ENCODE measurements at regions not wholly inside any gene's neighbourhood (a gene's known extent, or its start where the extent isn't known, plus 50 kb on each side); places are given as distances from the start of the nearest gene placed in this dataset.

DNA sequence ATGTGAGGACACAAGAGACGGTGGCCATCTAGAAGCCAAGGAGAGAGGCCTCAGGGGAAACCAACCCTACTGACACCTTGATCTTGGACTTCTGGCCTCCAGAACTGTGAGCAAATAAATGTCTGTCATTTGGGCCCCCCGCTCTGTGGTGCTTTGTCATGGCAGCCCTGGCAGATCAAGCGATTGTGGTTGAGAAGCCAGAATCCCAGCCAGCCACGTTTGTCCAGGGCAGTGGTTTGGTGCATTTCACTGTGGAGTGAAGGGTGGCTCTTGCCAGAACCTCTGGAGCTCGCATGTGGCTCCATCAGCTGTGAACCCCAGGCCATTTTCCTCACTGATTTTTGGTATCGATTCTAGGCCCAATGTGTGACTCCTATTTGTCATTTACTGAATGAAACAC is 404.9 kb downstream of the BCL11B start:
- DNase-seq (ENCODE audit: low read depth in 2 of 2): no peak

DNA sequence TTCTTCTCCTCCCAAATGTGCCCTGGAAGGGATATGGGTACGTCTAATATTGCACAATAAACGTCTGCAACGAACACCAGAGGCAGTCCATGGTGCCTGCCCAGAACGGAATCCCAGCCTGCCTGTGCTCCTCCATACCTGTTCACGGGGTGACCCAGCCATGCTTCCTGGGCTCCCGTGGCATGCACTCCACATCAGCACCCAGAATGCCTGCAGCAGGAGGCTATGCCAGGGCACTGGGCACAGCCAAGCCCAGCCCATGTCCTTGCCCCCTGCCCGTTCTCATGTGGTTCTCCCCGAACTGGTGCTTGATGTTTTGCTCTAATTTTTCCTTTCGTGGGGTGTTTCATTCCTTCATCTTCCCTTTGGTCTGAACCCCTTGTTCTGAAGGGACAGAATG is 404.3 kb downstream of the BCL11B start:
- no peak for DNase-seq (ENCODE audit: low read depth in 2 of 2)

DNA sequence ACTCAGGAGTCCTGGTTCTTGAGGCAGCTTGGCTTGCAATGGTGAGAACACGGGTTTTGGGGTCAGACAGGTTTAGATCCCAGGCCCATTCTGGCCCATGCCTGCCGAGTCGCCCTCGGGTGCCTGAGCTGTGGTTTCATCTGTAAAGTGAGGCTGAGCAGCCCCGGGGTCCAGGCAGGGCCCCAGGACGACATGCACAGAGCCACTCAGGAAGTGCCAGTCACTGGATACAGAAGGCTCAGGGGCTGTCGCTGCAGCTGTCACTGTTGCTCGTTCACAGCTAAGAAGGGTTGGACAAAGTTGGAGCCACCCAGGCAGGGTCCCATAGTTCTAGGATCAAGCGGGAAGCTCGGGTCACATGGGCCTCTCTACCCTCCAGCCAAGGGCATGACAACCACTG is 403.1 kb downstream of the BCL11B start:
- no peak for DNase-seq (ENCODE audit: low read depth in 2 of 2)

- no peak for DNase-seq (ENCODE audit: low read depth in 2 of 2)
Measured at GRCh38 chr14:98871796-98872195, 400.2 kb downstream of the BCL11B start.

DNA sequence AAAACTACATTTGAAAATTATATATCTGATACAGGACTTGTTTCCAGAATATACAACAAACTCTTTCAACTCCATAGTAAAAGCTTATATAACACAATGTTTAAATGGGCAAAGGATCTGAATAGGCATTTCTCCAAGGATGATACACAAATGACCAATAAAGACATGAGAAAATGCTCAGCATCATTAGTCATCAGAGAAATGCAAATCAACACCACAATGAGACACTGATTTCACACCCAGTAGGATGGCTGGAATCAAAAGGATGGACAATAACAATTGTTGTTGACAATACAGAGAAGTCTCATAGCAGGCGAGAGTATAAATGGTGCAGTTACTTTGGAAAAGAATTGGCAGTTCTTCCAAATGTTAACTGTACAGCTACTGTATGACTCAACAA is 394.9 kb downstream of the BCL11B start:
- no peak for DNase-seq (ENCODE audit: low read depth in 2 of 2)

- no peak for DNase-seq (ENCODE audit: low read depth in 2 of 2)
Measured at GRCh38 chr14:98878282-98878681, 393.7 kb downstream of the BCL11B start.

GRCh38 chr14:98886982-98887381 is 385.0 kb downstream of the BCL11B start:
- no peak for DNase-seq (ENCODE audit: low read depth in 2 of 2)

GRCh38 chr14:98888281-98888680 is 383.7 kb downstream of the BCL11B start:
- DNase-seq (ENCODE audit: low read depth in 2 of 2): no peak

GRCh38 chr14:98888927-98889835 is 382.8 kb downstream of the BCL11B start:
- DNase-seq (ENCODE audit: low read depth in 2 of 2): no peak

DNA sequence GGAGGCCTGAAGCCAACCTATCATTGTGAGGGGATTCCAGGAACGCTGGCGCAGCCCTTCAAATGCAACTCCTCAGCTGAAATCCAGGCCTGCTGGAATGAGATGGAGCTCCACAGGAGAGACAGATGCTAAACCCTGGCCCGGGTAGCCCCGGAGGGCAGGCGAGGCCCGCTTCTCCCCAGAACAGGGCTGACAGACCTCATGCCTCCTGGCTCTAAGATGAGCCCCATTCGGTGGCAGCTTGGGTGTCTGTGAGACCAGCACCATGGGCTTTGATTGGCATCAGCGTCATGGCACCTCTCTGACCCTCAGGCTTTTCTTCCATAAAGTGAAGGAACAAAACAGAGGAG is 382.2 kb downstream of the BCL11B start:
- DNase-seq (ENCODE audit: low read depth in 2 of 2): no peak

GRCh38 chr14:98890556-98891340 is 381.2 kb downstream of the BCL11B start:
- DNase-seq (ENCODE audit: low read depth in 2 of 2): no peak

DNA sequence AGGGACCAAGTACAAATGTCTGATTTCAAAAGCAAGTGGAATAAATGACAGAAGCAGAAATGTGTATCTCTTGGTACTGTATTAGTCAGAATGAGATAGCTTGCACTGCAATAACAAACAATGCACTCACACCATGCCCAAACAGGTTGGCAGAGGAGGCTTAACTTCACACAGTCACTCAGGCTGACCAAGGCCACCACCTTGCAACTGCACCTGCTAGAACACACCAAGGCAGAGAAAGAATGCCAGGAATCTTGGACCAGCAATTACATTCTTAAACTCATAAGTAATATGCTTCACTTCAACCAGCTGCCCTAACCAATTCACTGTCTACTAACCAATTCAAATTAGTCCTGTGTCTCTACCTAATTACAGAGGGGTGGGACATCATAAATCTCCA is 378.3 kb downstream of the BCL11B start:
- no peak for DNase-seq (ENCODE audit: low read depth in 2 of 2)

DNA sequence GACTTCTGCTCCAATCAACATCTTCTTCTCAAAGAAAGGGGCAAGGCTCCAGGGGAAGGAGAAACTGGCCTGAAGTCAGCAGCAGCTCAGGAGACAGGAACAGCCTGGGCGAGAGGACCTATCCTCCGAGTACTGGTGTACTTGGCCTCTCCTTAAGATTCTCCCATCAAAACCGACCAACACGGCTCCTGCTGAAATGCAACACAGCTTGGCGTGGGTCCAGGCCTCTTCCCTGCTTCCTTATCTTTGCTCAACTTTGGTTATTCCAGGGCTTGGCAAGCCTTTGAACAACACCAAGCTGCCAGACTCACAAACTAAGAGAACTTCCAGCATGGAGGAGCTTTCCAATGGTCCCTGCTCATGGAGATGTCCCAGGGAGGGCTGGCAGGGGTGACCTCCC is 377.4 kb downstream of the BCL11B start:
- no peak for DNase-seq (ENCODE audit: low read depth in 2 of 2)

DNA sequence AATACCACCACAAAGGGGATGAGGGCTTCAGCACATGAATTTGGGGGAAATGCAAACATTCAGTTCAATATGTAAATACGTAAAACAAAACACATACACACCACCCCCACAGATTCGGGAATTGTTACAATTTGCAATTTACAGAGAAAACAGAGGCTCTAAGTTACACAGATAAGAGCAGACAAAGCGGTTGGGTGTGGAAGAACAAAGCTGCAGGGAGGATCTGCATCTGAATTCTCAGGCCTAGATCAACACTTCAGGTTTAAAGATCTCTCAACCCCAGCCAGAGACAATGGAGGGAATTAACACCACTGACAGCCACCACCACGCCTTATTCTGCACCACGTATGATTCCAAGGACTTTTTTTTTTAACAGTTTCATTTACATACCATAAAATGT is 375.5 kb downstream of the BCL11B start:
- DNase-seq (ENCODE audit: low read depth in 2 of 2): no peak

DNA sequence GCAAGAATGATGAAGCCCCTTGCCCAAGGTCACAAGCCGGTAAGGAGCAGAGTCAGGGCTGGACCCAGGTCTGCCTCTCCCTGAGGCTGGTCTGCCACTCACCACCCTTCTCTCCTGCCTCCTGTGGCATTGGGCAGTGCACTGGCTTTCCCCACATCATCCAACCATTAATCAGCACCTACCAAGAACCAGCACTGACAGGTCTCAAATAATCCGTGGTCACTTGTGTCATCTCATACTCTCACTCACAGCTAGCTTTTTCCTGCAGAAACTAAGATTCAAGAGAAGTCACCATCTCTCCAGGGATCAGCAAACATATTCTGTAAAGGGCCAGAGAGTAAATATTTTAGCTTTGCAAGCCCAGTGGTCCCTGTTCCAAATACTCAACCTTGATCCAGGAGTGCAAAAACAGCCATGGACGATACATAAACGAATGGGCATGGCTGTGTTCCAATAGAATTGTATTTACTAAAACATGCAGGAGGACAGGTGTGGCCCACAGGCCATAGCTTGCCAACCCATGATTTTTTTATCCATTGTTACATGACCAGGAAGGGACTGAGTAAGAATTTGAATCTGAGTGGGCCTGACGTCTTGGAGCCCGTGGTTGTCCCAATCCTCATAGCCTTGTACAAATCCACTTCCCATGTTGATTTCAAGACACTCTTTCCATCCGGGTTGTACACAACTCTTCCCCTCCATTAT is 374.2 kb downstream of the BCL11B start:
- DNase-seq (ENCODE audit: low read depth in 2 of 2): no peak

- no peak for DNase-seq (ENCODE audit: low read depth in 2 of 2)
Measured at GRCh38 chr14:98899441-98899840, 372.6 kb downstream of the BCL11B start.

DNA sequence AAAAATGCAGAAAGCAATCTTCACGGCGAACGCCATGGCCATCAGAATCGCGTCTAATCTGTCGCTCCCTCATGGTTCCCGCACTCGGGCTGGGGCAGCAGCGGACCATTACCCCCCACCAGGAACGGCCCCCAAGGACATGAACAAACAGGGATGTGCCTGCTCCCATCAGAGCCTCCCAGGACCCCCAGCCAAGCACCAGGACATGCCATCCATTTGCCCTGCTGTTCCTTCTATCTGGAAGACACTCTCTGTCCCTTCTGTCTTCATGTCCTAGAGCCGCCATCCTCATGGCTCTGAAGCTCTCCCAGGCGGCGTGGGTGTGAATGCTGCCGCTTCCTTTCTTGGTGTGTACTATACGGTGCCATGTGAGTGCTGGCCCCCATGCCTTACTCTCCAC is 371.8 kb downstream of the BCL11B start:
- DNase-seq (ENCODE audit: low read depth in 2 of 2): no peak

- DNase-seq (ENCODE audit: low read depth in 2 of 2): no peak
Measured at GRCh38 chr14:98900798-98901197, 371.2 kb downstream of the BCL11B start.

DNA sequence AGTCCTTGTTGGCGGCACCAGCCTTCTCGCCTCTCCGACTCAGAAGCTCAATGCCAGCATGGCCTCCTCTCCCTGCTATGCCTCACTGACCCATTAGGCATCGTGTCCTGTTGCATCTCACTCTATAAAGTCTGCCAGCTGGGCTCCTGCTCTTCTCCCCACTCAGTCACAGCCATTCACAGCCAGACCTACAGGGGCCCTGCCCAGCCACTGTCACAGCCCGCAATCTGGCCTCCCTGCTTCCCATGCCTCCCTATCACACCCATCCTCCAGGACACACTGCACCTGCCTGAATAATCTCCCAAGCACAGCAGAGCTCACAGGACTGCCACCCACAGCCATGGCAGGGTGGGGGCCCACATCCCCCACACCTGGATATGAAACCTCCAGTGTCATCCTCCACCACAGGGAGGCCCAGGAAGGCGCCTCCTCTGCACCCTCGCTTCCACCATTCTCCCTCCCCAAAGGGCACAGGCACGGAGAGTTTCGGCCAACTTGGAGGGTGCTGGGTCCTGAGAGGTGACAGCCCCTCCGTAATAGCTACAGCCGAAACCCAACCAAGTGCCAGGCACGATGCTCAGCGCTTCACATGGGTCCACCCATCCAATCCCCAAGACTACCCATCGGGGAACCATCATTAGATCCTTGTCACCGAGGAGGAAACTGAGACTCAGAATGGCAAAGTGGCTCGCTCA is 370.3 kb downstream of the BCL11B start:
- no peak for DNase-seq (ENCODE audit: low read depth in 2 of 2)

GRCh38 chr14:98903371-98903770 is 368.6 kb downstream of the BCL11B start:
- DNase-seq (ENCODE audit: low read depth in 2 of 2): no peak

GRCh38 chr14:98904677-98905076 is 367.3 kb downstream of the BCL11B start:
- no peak for DNase-seq (ENCODE audit: low read depth in 2 of 2)

All from fibroblast of skin of left quadriceps (primary cell).